Ishikawa (cell line): ENCODE measurements at regions not wholly inside any gene's neighbourhood (a gene's known extent, or its start where the extent isn't known, plus 50 kb on each side); places are given as distances from the start of the nearest gene placed in this dataset.

Source experiments
- CEBPB ChIP-seq: IDR thresholded peaks from 2 replicates; pipeline ENCODE4 v1.6.1; 2012
- EGR1 ChIP-seq: IDR thresholded peaks from 2 replicates; pipeline ENCODE4 v1.6.1; 2012
- TF ChIP-seq, protein P1 (sequence below): IDR thresholded peaks from 2 replicates; pipeline ENCODE4 v1.6.1; 2012; ENCODE audit warnings: low read depth, mild to moderate bottlenecking
- TF ChIP-seq, protein P2 (sequence below): IDR thresholded peaks from 2 replicates; pipeline ENCODE4 v1.6.1; 2012

DNA sequence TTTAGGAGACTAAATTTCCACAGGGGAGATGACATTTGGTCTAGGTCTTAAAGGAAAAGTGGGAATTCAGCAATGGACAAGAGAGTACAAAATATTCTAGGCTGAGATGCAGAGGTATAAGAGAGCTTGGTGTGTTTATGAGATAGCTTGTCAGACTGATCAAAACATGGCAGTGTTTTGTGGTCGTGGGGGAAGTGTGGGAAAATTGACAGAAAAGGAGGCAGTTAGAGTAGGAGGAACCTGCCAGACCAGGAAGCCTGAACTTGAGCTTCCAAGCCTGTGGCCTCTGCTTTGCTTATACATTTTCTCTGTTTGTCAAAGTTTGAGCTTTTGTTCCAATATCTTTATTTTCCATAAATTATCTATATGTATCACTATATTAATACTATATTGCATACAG lies 69.5 kb upstream of the MAP3K7 start:
- TF ChIP-seq CEBPB (no peak), EGR1 (no peak)
- TF ChIP-seq, protein P1, sequence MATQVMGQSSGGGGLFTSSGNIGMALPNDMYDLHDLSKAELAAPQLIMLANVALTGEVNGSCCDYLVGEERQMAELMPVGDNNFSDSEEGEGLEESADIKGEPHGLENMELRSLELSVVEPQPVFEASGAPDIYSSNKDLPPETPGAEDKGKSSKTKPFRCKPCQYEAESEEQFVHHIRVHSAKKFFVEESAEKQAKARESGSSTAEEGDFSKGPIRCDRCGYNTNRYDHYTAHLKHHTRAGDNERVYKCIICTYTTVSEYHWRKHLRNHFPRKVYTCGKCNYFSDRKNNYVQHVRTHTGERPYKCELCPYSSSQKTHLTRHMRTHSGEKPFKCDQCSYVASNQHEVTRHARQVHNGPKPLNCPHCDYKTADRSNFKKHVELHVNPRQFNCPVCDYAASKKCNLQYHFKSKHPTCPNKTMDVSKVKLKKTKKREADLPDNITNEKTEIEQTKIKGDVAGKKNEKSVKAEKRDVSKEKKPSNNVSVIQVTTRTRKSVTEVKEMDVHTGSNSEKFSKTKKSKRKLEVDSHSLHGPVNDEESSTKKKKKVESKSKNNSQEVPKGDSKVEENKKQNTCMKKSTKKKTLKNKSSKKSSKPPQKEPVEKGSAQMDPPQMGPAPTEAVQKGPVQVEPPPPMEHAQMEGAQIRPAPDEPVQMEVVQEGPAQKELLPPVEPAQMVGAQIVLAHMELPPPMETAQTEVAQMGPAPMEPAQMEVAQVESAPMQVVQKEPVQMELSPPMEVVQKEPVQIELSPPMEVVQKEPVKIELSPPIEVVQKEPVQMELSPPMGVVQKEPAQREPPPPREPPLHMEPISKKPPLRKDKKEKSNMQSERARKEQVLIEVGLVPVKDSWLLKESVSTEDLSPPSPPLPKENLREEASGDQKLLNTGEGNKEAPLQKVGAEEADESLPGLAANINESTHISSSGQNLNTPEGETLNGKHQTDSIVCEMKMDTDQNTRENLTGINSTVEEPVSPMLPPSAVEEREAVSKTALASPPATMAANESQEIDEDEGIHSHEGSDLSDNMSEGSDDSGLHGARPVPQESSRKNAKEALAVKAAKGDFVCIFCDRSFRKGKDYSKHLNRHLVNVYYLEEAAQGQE = no peak
- TF ChIP-seq, protein P2, sequence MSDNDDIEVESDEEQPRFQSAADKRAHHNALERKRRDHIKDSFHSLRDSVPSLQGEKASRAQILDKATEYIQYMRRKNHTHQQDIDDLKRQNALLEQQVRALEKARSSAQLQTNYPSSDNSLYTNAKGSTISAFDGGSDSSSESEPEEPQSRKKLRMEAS = no peak
